ENCODE measurements at regions not wholly inside any gene's neighbourhood (a gene's known extent, or its start where the extent isn't known, plus 50 kb on each side); places are given as distances from the start of the nearest gene placed in this dataset.

- no peak for DNase-seq
These were observed 228.8 kb downstream of the CDH11 start for GRCh38 chr16:64892835-64893785.

GRCh38 chr16:64889446-64889845 lies 232.4 kb downstream of the CDH11 start:
- DNase-seq: no peak

GRCh38 chr16:64887651-64888050 lies 234.2 kb downstream of the CDH11 start:
- DNase-seq: no peak

- DNase-seq: no peak
These were observed 239.6 kb downstream of the CDH11 start for GRCh38 chr16:64882078-64882784.

- DNase-seq: no peak
These were observed 240.9 kb downstream of the CDH11 start for GRCh38 chr16:64880994-64881393.

- no peak for DNase-seq
These were observed 241.9 kb downstream of the CDH11 start for GRCh38 chr16:64880006-64880405.

- DNase-seq: no peak
These were observed 242.9 kb downstream of the CDH11 start for GRCh38 chr16:64878940-64879339.

GRCh38 chr16:64872101-64872500 lies 249.8 kb downstream of the CDH11 start:
- DNase-seq: no peak

GRCh38 chr16:64870859-64871258 lies 251.0 kb downstream of the CDH11 start:
- DNase-seq: no peak

- DNase-seq: no peak
These were observed 252.1 kb downstream of the CDH11 start for GRCh38 chr16:64869781-64870180.

GRCh38 chr16:64866021-64866420 lies 255.8 kb downstream of the CDH11 start:
- DNase-seq: no peak

GRCh38 chr16:64865069-64865696 lies 256.7 kb downstream of the CDH11 start:
- DNase-seq: no peak

- no peak for DNase-seq
These were observed 257.5 kb downstream of the CDH11 start for GRCh38 chr16:64864232-64864809.

GRCh38 chr16:64858076-64858475 lies 263.8 kb downstream of the CDH11 start:
- DNase-seq: no peak

GRCh38 chr16:64857411-64857810 lies 264.5 kb downstream of the CDH11 start:
- DNase-seq: no peak

GRCh38 chr16:64853551-64853950 lies 268.3 kb downstream of the CDH11 start:
- no peak for DNase-seq

- no peak for DNase-seq
These were observed 274.9 kb downstream of the CDH11 start for GRCh38 chr16:64846966-64847365.

GRCh38 chr16:64845071-64845470 lies 276.8 kb downstream of the CDH11 start:
- DNase-seq: no peak

- no peak for DNase-seq
These were observed 280.4 kb downstream of the CDH11 start for GRCh38 chr16:64841482-64841881.

- no peak for DNase-seq
These were observed 280.8 kb downstream of the CDH11 start for GRCh38 chr16:64841071-64841470.

GRCh38 chr16:64830653-64831052 lies 291.2 kb downstream of the CDH11 start:
- DNase-seq: no peak

- DNase-seq: no peak
These were observed 292.2 kb downstream of the CDH11 start for GRCh38 chr16:64829678-64830077.

GRCh38 chr16:64826374-64826773 lies 295.5 kb downstream of the CDH11 start:
- DNase-seq: no peak
